ENCODE measurements at regions not wholly inside any gene's neighbourhood (a gene's known extent, or its start where the extent isn't known, plus 50 kb on each side); places are given as distances from the start of the nearest gene placed in this dataset.

DNA sequence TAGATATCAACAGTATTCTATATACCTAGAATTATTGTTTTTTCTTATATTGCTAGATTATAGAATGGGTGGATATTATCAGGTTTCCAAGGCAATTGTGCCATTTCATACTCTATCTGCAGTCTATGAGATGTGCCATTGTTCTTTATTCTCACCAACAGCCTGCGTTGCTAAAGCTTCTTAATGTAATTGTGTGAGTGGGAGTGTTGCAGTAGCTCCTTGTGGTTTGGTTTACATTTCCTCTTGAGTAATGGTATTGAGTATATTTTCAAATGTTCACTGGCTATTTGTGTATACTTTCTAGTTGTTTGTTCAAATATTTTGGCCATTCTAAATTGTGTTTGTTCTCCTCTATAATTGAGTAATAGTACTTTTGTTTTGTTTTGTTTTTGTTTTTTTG, 199.2 kb downstream of the TFEC start:
- TF ChIP-seq KDM5A (IDR thresholded peaks at IDR 0.05; ENCODE audit: low read length), result no peak
- no peak for TF ChIP-seq POLR2AphosphoS5 (IDR thresholded peaks at IDR 0.05; ENCODE audit: low read depth, low read length)
- TF ChIP-seq, protein P1, sequence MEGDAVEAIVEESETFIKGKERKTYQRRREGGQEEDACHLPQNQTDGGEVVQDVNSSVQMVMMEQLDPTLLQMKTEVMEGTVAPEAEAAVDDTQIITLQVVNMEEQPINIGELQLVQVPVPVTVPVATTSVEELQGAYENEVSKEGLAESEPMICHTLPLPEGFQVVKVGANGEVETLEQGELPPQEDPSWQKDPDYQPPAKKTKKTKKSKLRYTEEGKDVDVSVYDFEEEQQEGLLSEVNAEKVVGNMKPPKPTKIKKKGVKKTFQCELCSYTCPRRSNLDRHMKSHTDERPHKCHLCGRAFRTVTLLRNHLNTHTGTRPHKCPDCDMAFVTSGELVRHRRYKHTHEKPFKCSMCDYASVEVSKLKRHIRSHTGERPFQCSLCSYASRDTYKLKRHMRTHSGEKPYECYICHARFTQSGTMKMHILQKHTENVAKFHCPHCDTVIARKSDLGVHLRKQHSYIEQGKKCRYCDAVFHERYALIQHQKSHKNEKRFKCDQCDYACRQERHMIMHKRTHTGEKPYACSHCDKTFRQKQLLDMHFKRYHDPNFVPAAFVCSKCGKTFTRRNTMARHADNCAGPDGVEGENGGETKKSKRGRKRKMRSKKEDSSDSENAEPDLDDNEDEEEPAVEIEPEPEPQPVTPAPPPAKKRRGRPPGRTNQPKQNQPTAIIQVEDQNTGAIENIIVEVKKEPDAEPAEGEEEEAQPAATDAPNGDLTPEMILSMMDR (IDR thresholded peaks at IDR 0.05; ENCODE audit: control extremely low read depth in 1 of 3, insufficient read depth in 1 of 3, low read depth in 1 of 3, low read length in 3 of 3), result no peak
- no peak for TF ChIP-seq EP300 (IDR thresholded peaks at IDR 0.05; ENCODE audit: borderline replicate concordance in 1 of 2, low read depth in 2 of 2, low read length in 2 of 2)
- no peak for TF ChIP-seq EZH2 (IDR thresholded peaks at IDR 0.05; ENCODE audit: low read depth, low read length, severe bottlenecking)
- TF ChIP-seq JUN (IDR thresholded peaks at IDR 0.05; ENCODE audit: low read depth, low read length), result no peak
- TF ChIP-seq RFX5 (IDR thresholded peaks at IDR 0.05; ENCODE audit: borderline replicate concordance, low read depth, low read length), result no peak
- TF ChIP-seq, protein P2, sequence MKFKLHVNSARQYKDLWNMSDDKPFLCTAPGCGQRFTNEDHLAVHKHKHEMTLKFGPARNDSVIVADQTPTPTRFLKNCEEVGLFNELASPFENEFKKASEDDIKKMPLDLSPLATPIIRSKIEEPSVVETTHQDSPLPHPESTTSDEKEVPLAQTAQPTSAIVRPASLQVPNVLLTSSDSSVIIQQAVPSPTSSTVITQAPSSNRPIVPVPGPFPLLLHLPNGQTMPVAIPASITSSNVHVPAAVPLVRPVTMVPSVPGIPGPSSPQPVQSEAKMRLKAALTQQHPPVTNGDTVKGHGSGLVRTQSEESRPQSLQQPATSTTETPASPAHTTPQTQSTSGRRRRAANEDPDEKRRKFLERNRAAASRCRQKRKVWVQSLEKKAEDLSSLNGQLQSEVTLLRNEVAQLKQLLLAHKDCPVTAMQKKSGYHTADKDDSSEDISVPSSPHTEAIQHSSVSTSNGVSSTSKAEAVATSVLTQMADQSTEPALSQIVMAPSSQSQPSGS (IDR thresholded peaks at IDR 0.05; ENCODE audit: low read length), result no peak
- TF ChIP-seq USF2 (IDR thresholded peaks at IDR 0.05; ENCODE audit: low read length), result no peak
- no peak for TF ChIP-seq MAX (IDR thresholded peaks at IDR 0.05)
- TF ChIP-seq TCF12 (IDR thresholded peaks at IDR 0.05; ENCODE audit: low read depth, low read length), result no peak
- TF ChIP-seq POLR2A (IDR thresholded peaks at IDR 0.05; ENCODE audit: control extremely low read depth in 1 of 2, low read depth in 2 of 2, low read length in 2 of 2), result no peak
- no peak for TF ChIP-seq CREB1 (IDR thresholded peaks at IDR 0.05)
- no peak for TF ChIP-seq SIN3A (conservative IDR thresholded peaks at IDR 0.05 in 1 of 2, IDR thresholded peaks at IDR 0.05 in 1 of 2; ENCODE audit: low read depth in 1 of 2, low read length in 2 of 2)
